GM12874 (cell line): ENCODE measurements at regions not wholly inside any gene's neighbourhood (a gene's known extent, or its start where the extent isn't known, plus 50 kb on each side); places are given as distances from the start of the nearest gene placed in this dataset.

Experiments
- TF ChIP-seq, protein P1 (sequence below): IDR thresholded peaks from 2 replicates; pipeline ENCODE4 v1.5.1; 2011; ENCODE audit warnings: low read depth, mild to moderate bottlenecking, control low read depth, low read length, moderate library complexity; ENCODE audit not compliant: insufficient read depth

DNA sequence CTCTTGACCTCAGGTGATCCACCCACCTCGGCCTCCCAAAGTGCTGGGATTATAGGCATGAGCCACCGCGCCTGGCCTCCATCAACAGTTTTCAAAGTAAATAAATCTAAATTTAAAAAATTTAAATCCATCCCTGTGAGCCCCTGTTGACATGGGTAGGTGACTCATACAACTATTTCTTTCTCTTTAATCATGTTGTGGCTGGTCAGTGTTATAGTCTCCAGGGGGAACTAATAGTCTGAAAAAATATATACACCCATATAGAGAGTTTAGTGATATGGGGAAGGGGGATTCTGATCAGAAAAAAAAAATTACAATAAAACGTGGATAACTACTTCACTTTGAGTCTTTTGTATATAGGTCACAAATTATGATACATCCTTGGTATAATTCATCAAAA, 159.2 kb downstream of the ZNF608 start:
- TF ChIP-seq, protein P1, sequence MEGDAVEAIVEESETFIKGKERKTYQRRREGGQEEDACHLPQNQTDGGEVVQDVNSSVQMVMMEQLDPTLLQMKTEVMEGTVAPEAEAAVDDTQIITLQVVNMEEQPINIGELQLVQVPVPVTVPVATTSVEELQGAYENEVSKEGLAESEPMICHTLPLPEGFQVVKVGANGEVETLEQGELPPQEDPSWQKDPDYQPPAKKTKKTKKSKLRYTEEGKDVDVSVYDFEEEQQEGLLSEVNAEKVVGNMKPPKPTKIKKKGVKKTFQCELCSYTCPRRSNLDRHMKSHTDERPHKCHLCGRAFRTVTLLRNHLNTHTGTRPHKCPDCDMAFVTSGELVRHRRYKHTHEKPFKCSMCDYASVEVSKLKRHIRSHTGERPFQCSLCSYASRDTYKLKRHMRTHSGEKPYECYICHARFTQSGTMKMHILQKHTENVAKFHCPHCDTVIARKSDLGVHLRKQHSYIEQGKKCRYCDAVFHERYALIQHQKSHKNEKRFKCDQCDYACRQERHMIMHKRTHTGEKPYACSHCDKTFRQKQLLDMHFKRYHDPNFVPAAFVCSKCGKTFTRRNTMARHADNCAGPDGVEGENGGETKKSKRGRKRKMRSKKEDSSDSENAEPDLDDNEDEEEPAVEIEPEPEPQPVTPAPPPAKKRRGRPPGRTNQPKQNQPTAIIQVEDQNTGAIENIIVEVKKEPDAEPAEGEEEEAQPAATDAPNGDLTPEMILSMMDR, result no peak

DNA sequence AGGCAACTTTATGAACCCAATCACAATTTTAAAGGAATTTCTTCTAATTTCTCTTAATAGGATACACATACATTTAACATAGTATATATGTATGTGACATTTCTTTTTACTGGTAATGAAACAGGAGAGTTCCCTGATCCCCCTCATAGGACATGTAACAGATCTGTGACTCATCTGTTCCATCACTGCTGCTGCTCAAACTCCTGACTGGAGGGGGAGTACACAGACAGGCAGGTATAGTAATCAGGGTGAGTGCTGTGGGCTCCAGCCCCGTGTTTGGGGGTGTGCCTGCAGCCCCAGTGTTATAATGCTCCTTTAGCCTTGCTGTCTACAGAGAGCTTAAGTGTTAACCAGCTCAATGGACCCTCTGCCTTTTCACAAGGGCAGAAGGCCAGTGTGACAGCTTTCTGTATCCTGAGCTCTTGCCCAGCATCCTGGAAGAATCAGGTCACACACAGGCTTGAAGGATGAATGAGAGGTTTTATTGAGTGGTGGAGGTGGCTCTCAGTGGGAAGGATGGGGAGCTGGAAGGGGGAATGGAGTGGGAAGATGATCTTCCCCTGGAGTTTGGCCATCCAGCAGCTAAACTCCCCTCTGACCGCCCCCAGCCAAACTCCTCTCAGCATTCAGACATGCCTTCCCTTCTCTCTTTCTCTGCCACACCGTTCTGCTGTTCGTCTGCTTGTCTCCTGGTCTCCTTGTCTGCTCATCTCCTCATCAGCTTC, 161.3 kb downstream of the ZNF608 start:
- TF ChIP-seq, protein P1, result no peak

DNA sequence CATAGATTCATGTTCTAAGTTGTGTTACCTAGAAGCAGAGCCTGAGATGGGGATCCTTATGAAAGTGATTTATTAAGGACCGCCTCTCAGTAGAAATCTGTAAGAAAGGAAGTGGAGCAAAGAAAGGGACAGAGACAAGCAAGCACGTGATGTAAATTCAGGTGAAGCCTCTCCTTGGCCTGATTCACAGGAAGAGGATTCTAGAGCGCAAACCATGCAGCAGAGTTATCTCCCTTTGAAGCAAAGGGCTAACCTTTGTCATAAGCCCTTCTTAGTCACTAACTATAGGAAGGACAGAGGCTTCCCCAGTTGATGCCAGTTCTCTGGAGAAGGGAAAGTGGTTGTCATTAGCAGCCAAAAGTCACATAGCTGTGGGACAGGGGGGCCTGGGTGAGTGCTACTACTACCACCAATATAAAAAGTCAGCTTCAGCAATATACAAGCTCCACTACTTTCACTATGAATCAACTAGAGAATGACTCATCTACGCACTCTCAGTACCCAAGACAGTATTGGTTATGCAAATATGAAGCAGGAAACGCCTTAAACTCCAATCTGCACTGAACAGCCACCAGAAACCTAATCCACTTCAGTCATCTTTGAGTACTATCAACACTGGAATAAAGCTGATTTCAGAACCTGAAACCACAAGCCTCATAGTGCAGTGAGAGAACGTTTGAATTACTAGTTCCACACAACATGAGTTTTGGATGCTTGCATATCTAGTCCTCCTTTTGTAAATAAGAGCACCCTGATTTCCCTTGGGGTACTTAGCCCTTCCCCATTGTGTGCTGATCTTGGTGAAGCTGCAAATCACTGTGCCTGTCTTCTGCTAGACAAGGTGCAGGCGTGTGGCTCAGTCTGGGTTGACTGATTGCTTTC, 162.7 kb downstream of the ZNF608 start:
- TF ChIP-seq, protein P1, result no peak

DNA sequence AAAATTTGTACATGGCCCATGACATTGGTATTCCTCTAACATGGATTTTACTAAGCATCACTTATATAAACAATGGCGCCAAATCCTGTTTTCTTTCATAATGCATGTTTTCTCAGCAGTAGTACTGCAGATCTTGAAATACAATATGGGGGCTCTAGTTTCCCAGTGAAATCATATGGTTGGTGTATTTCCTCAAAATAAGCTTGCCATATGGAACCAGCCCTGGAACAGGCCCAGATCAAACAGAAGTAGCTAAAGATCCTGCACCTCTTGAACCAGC, 163.9 kb downstream of the ZNF608 start:
- TF ChIP-seq, protein P1, result no peak

DNA sequence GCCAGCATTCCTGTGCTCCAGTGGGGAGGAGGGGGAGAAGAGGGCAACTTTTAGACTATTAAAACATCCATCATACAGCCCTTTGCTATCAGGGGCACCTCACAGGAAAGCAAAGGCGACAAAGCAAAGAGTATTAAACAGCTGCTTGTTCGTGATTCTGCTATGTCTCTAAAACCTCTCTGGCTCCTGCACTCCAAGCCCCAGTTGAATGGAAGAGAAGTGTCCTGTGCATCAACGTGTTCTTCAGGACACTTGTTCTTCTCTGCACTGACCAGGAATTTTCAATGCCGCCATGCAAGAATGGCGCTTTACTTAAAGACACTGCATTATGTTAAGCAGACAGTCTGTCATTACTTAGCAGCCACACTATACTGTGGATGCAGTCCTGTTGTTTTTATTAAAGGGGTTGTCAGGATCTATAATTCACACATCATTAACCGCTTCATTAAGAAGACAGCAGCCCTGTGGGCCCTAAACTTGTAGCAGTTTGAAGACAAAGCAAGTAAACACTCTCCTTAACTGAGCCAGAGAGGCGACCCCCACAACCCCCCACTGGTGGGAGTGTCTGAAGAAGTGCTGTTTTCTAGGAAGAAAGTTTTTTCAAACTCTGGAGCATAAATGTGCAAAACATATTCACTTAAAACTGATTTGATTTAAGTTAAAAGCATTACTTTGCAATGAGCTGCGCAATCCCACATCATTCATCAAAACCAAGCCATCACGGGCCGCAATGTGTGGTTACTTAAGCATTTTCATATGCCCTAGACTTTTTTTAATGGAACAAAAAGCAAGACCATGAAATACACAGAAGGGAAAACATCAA, 164.5 kb downstream of the ZNF608 start:
- TF ChIP-seq, protein P1, result no peak

DNA sequence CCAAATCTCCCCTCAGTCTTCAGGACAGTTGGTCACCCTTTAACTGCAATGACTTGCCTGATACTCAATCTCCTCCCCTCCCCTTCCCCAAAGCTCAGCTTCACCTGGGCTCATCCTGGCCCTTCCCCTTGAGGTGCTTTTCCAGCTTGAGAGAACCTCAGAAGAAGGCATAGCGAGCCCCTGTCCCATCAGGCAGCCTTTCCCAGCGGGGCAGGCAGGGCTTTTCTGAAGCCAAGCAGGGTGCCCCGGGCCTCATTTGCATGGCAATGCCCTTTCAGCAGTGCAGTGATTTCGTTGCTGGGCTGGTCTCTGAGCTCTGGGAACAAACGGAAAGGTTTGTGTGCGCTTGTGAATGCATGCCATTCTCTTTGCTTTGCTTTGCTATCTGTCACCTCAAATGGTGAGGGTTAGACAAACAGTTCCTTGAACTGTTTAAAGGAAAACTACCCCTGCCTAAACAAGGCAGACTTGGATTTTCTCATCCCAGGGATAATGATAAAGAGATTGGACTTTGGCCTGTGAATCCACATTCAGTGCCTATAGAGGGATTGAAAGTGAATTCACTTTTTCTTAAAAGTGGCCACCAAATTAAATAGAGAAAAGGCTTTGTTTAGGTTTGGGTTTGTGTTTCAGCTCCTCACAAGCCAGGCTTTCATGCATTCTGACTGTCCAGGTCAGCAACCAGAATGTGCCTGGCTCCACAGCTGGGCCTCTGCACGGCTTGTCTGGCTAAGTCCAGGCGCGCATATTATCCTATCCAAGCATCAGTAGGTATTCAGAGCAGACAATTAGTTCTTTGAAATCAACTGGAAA, 165.3 kb downstream of the ZNF608 start:
- TF ChIP-seq, protein P1, result no peak
